Body of pancreas (tissue), 4 donors: ENCODE measurements at regions not wholly inside any gene's neighbourhood (a gene's known extent, or its start where the extent isn't known, plus 50 kb on each side); places are given as distances from the start of the nearest gene placed in this dataset.

ENCODE experiments used
- CTCF ChIP-seq, 7 experiments: fragments of 450-650 bp in 4 of 7; fragments of 200-600 bp in 3 of 7; sonication (generic) in 3 of 7; IDR thresholded peaks; one replicate each; pipeline ENCODE4 v1.5.1; 2016 to 2019; ENCODE audit warnings: antibody characterized with exemption in 7 of 7
- POLR2A ChIP-seq, 3 donors: fragments of 450-650 bp; IDR thresholded peaks; one replicate each; pipeline ENCODE4 v1.6.1; 2016; ENCODE audit warnings: antibody characterized with exemption in 3 of 3, mild to moderate bottlenecking in 2 of 3

GRCh38 chr3:40850861-40851260, 326.1 kb downstream of the ZNF621 start:
- TF ChIP-seq POLR2A (IDR thresholded peaks at IDR 0.05) (no peak), CTCF (IDR thresholded peaks at IDR 0.05) (no peak)
